Lower leg skin (tissue), 3 donors: ENCODE measurements at regions not wholly inside any gene's neighbourhood (a gene's known extent, or its start where the extent isn't known, plus 50 kb on each side); places are given as distances from the start of the nearest gene placed in this dataset.
"Not testable (repeated sequence)": the region's sequence is repeated elsewhere in the genome, so short reads cannot be mapped to it uniquely, and the experiment has no call there.

ENCODE experiments used
- POLR2A ChIP-seq, 2 donors: fragments of 450-650 bp; IDR thresholded peaks; one replicate each; pipeline ENCODE4 v1.6.1; 2016 to 2017; ENCODE audit warnings: antibody characterized with exemption in 2 of 2, mild to moderate bottlenecking in 1 of 2, moderate library complexity in 1 of 2
- TF ChIP-seq, protein P1 (sequence below), 3 donors: fragments of 450-650 bp; IDR thresholded peaks; one replicate each; pipeline ENCODE4 v1.5.1; 2016; ENCODE audit warnings: antibody characterized with exemption in 3 of 3, mild to moderate bottlenecking in 3 of 3, moderate library complexity in 2 of 3

DNA sequence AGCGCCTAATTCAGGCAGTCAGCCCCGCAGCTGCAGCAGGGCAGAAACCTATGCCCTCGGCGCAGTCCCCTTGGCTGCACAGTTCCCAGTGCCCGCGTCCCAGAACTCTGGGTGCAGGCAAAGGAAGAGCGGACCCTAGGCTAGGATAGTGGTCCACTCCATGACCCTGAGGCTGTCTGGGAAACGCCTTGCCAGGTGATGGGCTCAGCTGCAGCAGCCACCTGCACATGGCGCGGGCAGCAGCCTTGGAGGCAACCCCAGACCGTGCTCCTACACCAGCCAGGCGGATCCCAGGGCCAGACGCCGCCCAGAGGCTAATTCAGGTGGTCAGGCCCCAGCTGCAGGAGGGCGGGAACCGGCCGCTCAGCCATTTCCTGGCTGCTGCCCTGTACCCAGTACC, 83.0 kb downstream of the POTEC start:
- TF ChIP-seq, protein P1, sequence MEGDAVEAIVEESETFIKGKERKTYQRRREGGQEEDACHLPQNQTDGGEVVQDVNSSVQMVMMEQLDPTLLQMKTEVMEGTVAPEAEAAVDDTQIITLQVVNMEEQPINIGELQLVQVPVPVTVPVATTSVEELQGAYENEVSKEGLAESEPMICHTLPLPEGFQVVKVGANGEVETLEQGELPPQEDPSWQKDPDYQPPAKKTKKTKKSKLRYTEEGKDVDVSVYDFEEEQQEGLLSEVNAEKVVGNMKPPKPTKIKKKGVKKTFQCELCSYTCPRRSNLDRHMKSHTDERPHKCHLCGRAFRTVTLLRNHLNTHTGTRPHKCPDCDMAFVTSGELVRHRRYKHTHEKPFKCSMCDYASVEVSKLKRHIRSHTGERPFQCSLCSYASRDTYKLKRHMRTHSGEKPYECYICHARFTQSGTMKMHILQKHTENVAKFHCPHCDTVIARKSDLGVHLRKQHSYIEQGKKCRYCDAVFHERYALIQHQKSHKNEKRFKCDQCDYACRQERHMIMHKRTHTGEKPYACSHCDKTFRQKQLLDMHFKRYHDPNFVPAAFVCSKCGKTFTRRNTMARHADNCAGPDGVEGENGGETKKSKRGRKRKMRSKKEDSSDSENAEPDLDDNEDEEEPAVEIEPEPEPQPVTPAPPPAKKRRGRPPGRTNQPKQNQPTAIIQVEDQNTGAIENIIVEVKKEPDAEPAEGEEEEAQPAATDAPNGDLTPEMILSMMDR (IDR thresholded peaks at IDR 0.05), result not testable (repeated sequence)
- not testable (repeated sequence) for TF ChIP-seq POLR2A (IDR thresholded peaks at IDR 0.05)
